ENCODE measurements at regions not wholly inside any gene's neighbourhood (a gene's known extent, or its start where the extent isn't known, plus 50 kb on each side); places are given as distances from the start of the nearest gene placed in this dataset.

DNA sequence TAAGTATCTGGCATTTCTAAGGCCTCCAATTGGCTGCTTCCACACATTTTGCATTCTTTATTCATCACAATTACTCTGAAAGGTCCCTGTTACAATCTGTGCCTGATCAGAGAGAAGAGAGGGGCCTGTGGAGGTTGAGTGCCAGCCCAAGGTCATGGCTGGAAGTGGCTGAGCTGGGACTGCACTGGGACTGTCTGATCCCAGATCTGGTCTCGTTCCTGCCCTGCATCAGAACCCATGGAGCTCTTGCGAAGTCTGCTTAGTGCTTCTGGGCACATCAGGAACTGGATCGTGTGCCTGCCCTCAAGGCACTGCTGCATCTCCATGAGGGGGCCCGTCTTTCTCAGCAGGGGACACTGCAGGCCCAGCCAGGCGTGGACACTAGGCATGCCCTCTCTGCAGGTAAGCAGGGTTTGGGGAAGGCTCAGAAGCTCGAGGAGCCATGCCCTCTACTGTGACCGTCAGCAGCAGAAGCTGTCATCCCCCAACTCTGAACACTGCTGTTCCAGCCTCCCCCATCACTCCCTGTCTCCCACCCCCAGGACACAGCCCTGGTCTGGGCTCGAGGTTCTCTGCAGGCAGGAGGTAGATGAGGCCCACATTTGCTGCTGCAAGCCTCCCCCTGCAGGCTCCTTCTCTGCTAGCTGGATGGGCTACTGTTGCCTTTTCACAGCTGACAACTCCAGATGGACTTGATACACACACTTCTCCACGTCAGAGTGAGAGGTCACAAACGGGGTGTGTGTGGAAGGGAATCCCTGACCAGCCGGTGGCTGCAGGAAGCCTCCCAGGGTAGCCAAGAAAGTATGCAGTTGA lies 96.5 kb upstream of the PRR23E start:
- TF ChIP-seq POLR2A (IDR thresholded peaks at IDR 0.05) (no peak), CTCF (IDR thresholded peaks at IDR 0.05) (no peak), EP300 (IDR thresholded peaks at IDR 0.05) (no peak)

Data from ovary (tissue), 3 donors.